ENCODE measurements at regions not wholly inside any gene's neighbourhood (a gene's known extent, or its start where the extent isn't known, plus 50 kb on each side); places are given as distances from the start of the nearest gene placed in this dataset.

- intact Hi-C loops (cut with DNase I): no loop called here
- Histone ChIP-seq H3K27ac (no peak overlapping the region), H3K4me1 (no peaks in the 10 kb centered on the region), H3K9me3 (peaks cover 0 to 10% (median 5%) of the 10 kb centered on the region in 3 donors), H3K36me3 (no peaks in the 10 kb centered on the region), H3K4me3 (no peak overlapping the region), H3K27me3 (no peaks in the 10 kb centered on the region)
- 60 to 69% methylated on average over 4 of the region's 4 CpGs for WGBS, 2 donors
- DNase-seq: no peak
- TF ChIP-seq POLR2A (IDR thresholded peaks at IDR 0.05) (no peak), CTCF (IDR thresholded peaks at IDR 0.05) (no peak)
Observed at GRCh38 chr16:8342276-8342675, 248.0 kb downstream of the TMEM114 start.

GRCh38 chr16:8330761-8331160 is 259.6 kb downstream of the TMEM114 start:
- intact Hi-C loops (cut with DNase I): no loop called here
- Histone ChIP-seq H3K9me3 (no peaks in the 10 kb centered on the region), H3K27ac (no peak overlapping the region), H3K4me1 (no peaks in the 10 kb centered on the region), H3K36me3 (no peaks in the 10 kb centered on the region), H3K4me3 (no peak overlapping the region), H3K27me3 (no peaks in the 10 kb centered on the region)
- 74 to 85% methylated on average over 4 of the region's 5 CpGs for WGBS, 2 donors
- TF ChIP-seq POLR2A (IDR thresholded peaks at IDR 0.05): no peak
- TF ChIP-seq CTCF (IDR thresholded peaks at IDR 0.05): no peak
- DNase-seq: no peak

GRCh38 chr16:8326232-8326631 is 264.1 kb downstream of the TMEM114 start:
- Histone ChIP-seq H3K4me1 (no peaks in the 10 kb centered on the region), H3K9me3 (no peaks in the 10 kb centered on the region), H3K27me3 (no peaks in the 10 kb centered on the region), H3K27ac (no peak overlapping the region), H3K36me3 (no peaks in the 10 kb centered on the region), H3K4me3 (no peak overlapping the region)
- 37 to 38% methylated on average over 7 of the region's 9 CpGs for WGBS, 2 donors
- TF ChIP-seq POLR2A (IDR thresholded peaks at IDR 0.05) (no peak), CTCF (IDR thresholded peaks at IDR 0.05) (no peak)
- no peak for DNase-seq
- intact Hi-C loops (cut with DNase I): no loop called here

- Histone ChIP-seq H3K4me3 (no peak overlapping the region), H3K27ac (no peak overlapping the region), H3K27me3 (no peaks in the 10 kb centered on the region), H3K4me1 (no peaks in the 10 kb centered on the region), H3K9me3 (no peaks in the 10 kb centered on the region), H3K36me3 (no peaks in the 10 kb centered on the region)
- DNase-seq: no peak
- WGBS, 2 donors: 92% methylated on average over 2 of the region's 2 CpGs
- TF ChIP-seq CTCF (IDR thresholded peaks at IDR 0.05): no peak
- no peak for TF ChIP-seq POLR2A (IDR thresholded peaks at IDR 0.05)
- intact Hi-C loops (cut with DNase I): no loop called here
Observed at GRCh38 chr16:8323153-8323552, 267.2 kb downstream of the TMEM114 start.

GRCh38 chr16:8320131-8320530 is 270.2 kb downstream of the TMEM114 start:
- Histone ChIP-seq H3K27ac (no peak overlapping the region), H3K9me3 (no peaks in the 10 kb centered on the region), H3K27me3 (no peaks in the 10 kb centered on the region), H3K4me3 (no peak overlapping the region), H3K36me3 (no peaks in the 10 kb centered on the region), H3K4me1 (no peaks in the 10 kb centered on the region)
- 60 to 65% methylated on average over 5 of the region's 5 CpGs for WGBS, 2 donors
- intact Hi-C loops (cut with DNase I): no loop called here
- no peak for DNase-seq
- no peak for TF ChIP-seq CTCF (IDR thresholded peaks at IDR 0.05)
- TF ChIP-seq POLR2A (IDR thresholded peaks at IDR 0.05): no peak
